ENCODE measurements at regions not wholly inside any gene's neighbourhood (a gene's known extent, or its start where the extent isn't known, plus 50 kb on each side); places are given as distances from the start of the nearest gene placed in this dataset.
"Not testable (repeated sequence)": the region's sequence is repeated elsewhere in the genome, so short reads cannot be mapped to it uniquely, and the experiment has no call there.

GRCh38 chr7:57655156-57655871 is 205.3 kb downstream of the ZNF716 start:
- ATAC-seq (ENCODE audit: low FRiP score); intact Hi-C loops (cut with DNase I); H3K27ac ChIP-seq (ENCODE audit: low read depth in 1 of 2, low read length in 2 of 2); H3K36me3 ChIP-seq (ENCODE audit: control insufficient read depth in 1 of 2, insufficient read depth in 2 of 2, low read length in 1 of 2); H3K9me3 ChIP-seq (ENCODE audit: control insufficient read depth, low read length); H3K4me3 ChIP-seq (ENCODE audit: low read length in 2 of 2); H3K4me1 ChIP-seq (ENCODE audit: control insufficient read depth in 1 of 2, insufficient read depth in 2 of 2, low read length in 2 of 2); H3K27me3 ChIP-seq (ENCODE audit: control insufficient read depth in 1 of 2, insufficient read depth in 2 of 2, low read length in 1 of 2): not testable (repeated sequence)
- DNase-seq = peak in 1 of 2 donors; percentile 41
- 83% methylated on average over 31 of the region's 31 CpGs for WGBS, 2 donors

- DNase-seq; H3K4me1 ChIP-seq (ENCODE audit: control insufficient read depth in 1 of 2, insufficient read depth in 2 of 2, low read length in 2 of 2); H3K4me3 ChIP-seq (ENCODE audit: low read length in 2 of 2); H3K27ac ChIP-seq (ENCODE audit: low read depth in 1 of 2, low read length in 2 of 2); intact Hi-C loops (cut with DNase I); ATAC-seq (ENCODE audit: low FRiP score); H3K36me3 ChIP-seq (ENCODE audit: control insufficient read depth in 1 of 2, insufficient read depth in 2 of 2, low read length in 1 of 2); H3K27me3 ChIP-seq (ENCODE audit: control insufficient read depth in 1 of 2, insufficient read depth in 2 of 2, low read length in 1 of 2); H3K9me3 ChIP-seq (ENCODE audit: control insufficient read depth, low read length): not testable (repeated sequence)
- WGBS, 2 donors = 49 to 50% methylated on average over 4 of the region's 4 CpGs
Observed at GRCh38 chr7:57659226-57659625, 209.2 kb downstream of the ZNF716 start.

- H3K36me3 ChIP-seq (ENCODE audit: control insufficient read depth in 1 of 2, insufficient read depth in 2 of 2, low read length in 1 of 2); H3K4me1 ChIP-seq (ENCODE audit: control insufficient read depth in 1 of 2, insufficient read depth in 2 of 2, low read length in 2 of 2); H3K27ac ChIP-seq (ENCODE audit: low read depth in 1 of 2, low read length in 2 of 2); H3K27me3 ChIP-seq (ENCODE audit: control insufficient read depth in 1 of 2, insufficient read depth in 2 of 2, low read length in 1 of 2); ATAC-seq (ENCODE audit: low FRiP score); H3K9me3 ChIP-seq (ENCODE audit: control insufficient read depth, low read length); DNase-seq; intact Hi-C loops (cut with DNase I); H3K4me3 ChIP-seq (ENCODE audit: low read length in 2 of 2): not testable (repeated sequence)
- 13 to 22% methylated on average over 1 of the region's 1 CpG for WGBS, 2 donors
Observed at GRCh38 chr7:57676928-57677327, 227.0 kb downstream of the ZNF716 start.

- DNase-seq (no peak), ATAC-seq (ENCODE audit: low FRiP score) (no peak)
- intact Hi-C loops (cut with DNase I) = no loop called here
- Histone ChIP-seq H3K4me1 (ENCODE audit: control insufficient read depth in 1 of 2, insufficient read depth in 2 of 2, low read length in 2 of 2) (no peaks in the 10 kb centered on the region), H3K36me3 (ENCODE audit: control insufficient read depth in 1 of 2, insufficient read depth in 2 of 2, low read length in 1 of 2) (no peaks in the 10 kb centered on the region), H3K27ac (ENCODE audit: low read depth in 1 of 2, low read length in 2 of 2) (no peak overlapping the region), H3K27me3 (ENCODE audit: control insufficient read depth in 1 of 2, insufficient read depth in 2 of 2, low read length in 1 of 2) (no peaks in the 10 kb centered on the region), H3K4me3 (ENCODE audit: low read length in 2 of 2) (no peak overlapping the region), H3K9me3 (ENCODE audit: control insufficient read depth, low read length) (no peaks in the 10 kb centered on the region)
- 25 to 39% methylated on average over 1 of the region's 1 CpG for WGBS, 2 donors
Observed at GRCh38 chr7:57685418-57685817, 235.4 kb downstream of the ZNF716 start.
